H1 (cell line): ENCODE measurements at regions not wholly inside any gene's neighbourhood (a gene's known extent, or its start where the extent isn't known, plus 50 kb on each side); places are given as distances from the start of the nearest gene placed in this dataset.

Experiments
- CTCF ChIA-PET: fragments of 300-600 bp; sonication (Branson Sonifier 250); formaldehyde crosslinking; loops from one replicate; lab custom pipeline; 2021; ENCODE audit not compliant: partially characterized antibody; lab: Charles Lee
- POLR2A ChIA-PET: fragments of 300-600 bp; sonication (Branson Sonifier 250); formaldehyde crosslinking; loops from one replicate; lab custom pipeline; 2021; ENCODE audit warnings: inconsistent platforms; ENCODE audit not compliant: partially characterized antibody; lab: Charles Lee
- DNase-seq, 2 experiments: peaks; one replicate each; pipeline versions ENCODE4 v3.0.0 to v3.0.0-alpha.2; 2010 to 2022; ENCODE audit warnings: low spot score in 2 of 2, low read depth in 1 of 2, mixed read lengths in 1 of 2
- FAIRE-seq: peaks from 2 replicates; lab custom pipeline; 2011; peaks lifted over from hg19 to GRCh38; lab: Jason Lieb, UNC
- H2AFZ ChIP-seq: 2 replicates; pipeline ENCODE4 v1.8.1; 2012; ENCODE audit warnings: low read length, inconsistent platforms
- H2AK5ac ChIP-seq: 2 replicates; pipeline ENCODE4 v1.6.1; 2013; ENCODE audit warnings: low read depth, low read length
- H2BK120ac ChIP-seq: replicated peaks from 2 replicates; pipeline ENCODE3; 2013; ENCODE audit warnings: low read depth, low read length, inconsistent platforms
- H2BK12ac ChIP-seq: 2 replicates; pipeline ENCODE4 v1.6.1; 2013; ENCODE audit warnings: low read depth, low read length
- H2BK15ac ChIP-seq: 2 replicates; pipeline ENCODE4 v1.6.1; 2013; ENCODE audit warnings: low read length
- H2BK20ac ChIP-seq: 2 replicates; pipeline ENCODE4 v1.6.1; 2013; ENCODE audit warnings: low read length
- H2BK5ac ChIP-seq: 2 replicates; pipeline ENCODE4 v1.6.1; 2013; ENCODE audit warnings: low read depth, low read length
- H3K14ac ChIP-seq: 2 replicates; pipeline ENCODE4 v1.6.1; 2013; ENCODE audit warnings: inconsistent platforms; ENCODE audit not compliant: insufficient read length
- H3K18ac ChIP-seq: 2 replicates; pipeline ENCODE4 v1.6.1; 2013; ENCODE audit warnings: low read length; ENCODE audit errors: extremely low read depth
- H3K23ac ChIP-seq: 2 replicates; pipeline ENCODE4 v1.6.1; 2013; ENCODE audit warnings: inconsistent platforms; ENCODE audit not compliant: insufficient read length
- H3K23me2 ChIP-seq: 2 replicates; pipeline ENCODE4 v1.6.1; 2013; ENCODE audit warnings: low read depth, low read length
- H3K27ac ChIP-seq: 2 replicates; pipeline ENCODE4 v1.6.1; 2011; ENCODE audit warnings: low read depth, low read length, inconsistent platforms
- H3K27me3 ChIP-seq, 4 experiments: replicated peaks in 1 of 4; 1 replicate in 1 of 4; 2 replicates in 3 of 4; pipeline versions ENCODE4 v1.6.1 to v1.8.1; 2011 to 2013; ENCODE audit warnings: low read length in 3 of 4, mild to moderate bottlenecking in 3 of 4, inconsistent platforms in 2 of 4, mixed read lengths in 2 of 4, moderate library complexity in 1 of 4; ENCODE audit not compliant: control insufficient read depth in 3 of 4, insufficient read depth in 3 of 4; ENCODE audit errors: extremely low read depth in 1 of 4
- H3K36me3 ChIP-seq, 4 experiments: 2 replicates each; pipeline versions ENCODE4 v1.6.1 to v1.8.1; 2011 to 2013; ENCODE audit warnings: mild to moderate bottlenecking in 4 of 4, low read length in 3 of 4, moderate library complexity in 2 of 4, control low read depth in 1 of 4, inconsistent platforms in 1 of 4; ENCODE audit not compliant: insufficient read depth in 4 of 4, control insufficient read depth in 2 of 4
- H3K4ac ChIP-seq: replicated peaks from 2 replicates; pipeline ENCODE3; 2013; ENCODE audit warnings: low read length, low read depth, mixed read lengths, inconsistent platforms; ENCODE audit not compliant: insufficient read length
- H3K4me1 ChIP-seq, 4 experiments: replicated peaks in 1 of 4; 1 replicate in 1 of 4; 2 replicates in 3 of 4; pipeline versions ENCODE4 v1.6.1 to v1.8.1; 2011 to 2013; ENCODE audit warnings: low read length in 3 of 4, inconsistent platforms in 2 of 4, mixed read lengths in 1 of 4; ENCODE audit not compliant: insufficient read depth in 4 of 4, control insufficient read depth in 3 of 4
- H3K4me2 ChIP-seq, 2 experiments: 2 replicates each; pipeline versions ENCODE4 v1.6.1 to v1.8.1; 2011 to 2013; ENCODE audit warnings: low read depth in 2 of 2, low read length in 2 of 2, control low read depth in 1 of 2, inconsistent platforms in 1 of 2, mild to moderate bottlenecking in 1 of 2; ENCODE audit not compliant: insufficient read depth in 1 of 2
- H3K4me3 ChIP-seq, 4 experiments: fragments of 200-600, 300-600 bp in 1 of 4; sonication (generic), shearing (Covaris generic), sonication (Bioruptor Twin) in 1 of 4; 2 replicates each; pipeline versions ENCODE4 v1.5.1 to v1.8.1; 2011 to 2016; ENCODE audit warnings: low read length in 4 of 4, low read depth in 3 of 4, control low read depth in 2 of 4, inconsistent platforms in 2 of 4, mild to moderate bottlenecking in 2 of 4, mixed read lengths in 1 of 4, moderate library complexity in 1 of 4; ENCODE audit not compliant: insufficient read depth in 2 of 4; ENCODE audit errors: extremely low read depth in 1 of 4
- H3K56ac ChIP-seq: replicated peaks from 2 replicates; pipeline ENCODE3; 2013; ENCODE audit warnings: low read depth, mild to moderate bottlenecking, mixed read lengths, low read length, inconsistent platforms; ENCODE audit not compliant: insufficient read length
- H3K79me1 ChIP-seq: 2 replicates; pipeline ENCODE4 v1.6.1; 2013; ENCODE audit warnings: low read depth, low read length, control low read depth
- H3K79me2 ChIP-seq, 2 experiments: 2 replicates each; pipeline versions ENCODE4 v1.6.1 to v1.8.1; 2012 to 2013; ENCODE audit warnings: low read length in 2 of 2, mild to moderate bottlenecking in 2 of 2, inconsistent platforms in 1 of 2; ENCODE audit not compliant: insufficient read depth in 2 of 2, control insufficient read depth in 1 of 2
- H3K9ac ChIP-seq, 4 experiments: replicated peaks in 1 of 4; 1 replicate in 1 of 4; 2 replicates in 3 of 4; pipeline versions ENCODE4 v1.6.1 to v1.8.1; 2011 to 2013; ENCODE audit warnings: low read depth in 3 of 4, low read length in 3 of 4, control low read depth in 2 of 4, mild to moderate bottlenecking in 2 of 4, moderate library complexity in 2 of 4, inconsistent platforms in 1 of 4; ENCODE audit errors: extremely low read depth in 1 of 4
- H3K9me3 ChIP-seq, 2 experiments: 2 replicates each; pipeline versions ENCODE4 v1.6.1 to v1.8.1; 2012 to 2013; ENCODE audit warnings: mild to moderate bottlenecking in 2 of 2, moderate library complexity in 2 of 2, control low read depth in 1 of 2, inconsistent platforms in 1 of 2, low read depth in 1 of 2, low read length in 1 of 2, mixed read lengths in 1 of 2; ENCODE audit not compliant: insufficient read depth in 2 of 2
- H4K20me1 ChIP-seq, 2 experiments: replicated peaks in 1 of 2; 2 replicates each; pipeline versions ENCODE3 to v1.8.1; 2011 to 2013; ENCODE audit warnings: inconsistent platforms in 2 of 2, low read length in 2 of 2, mild to moderate bottlenecking in 1 of 2; ENCODE audit not compliant: insufficient read depth in 2 of 2, control insufficient read depth in 1 of 2
- H4K5ac ChIP-seq: 2 replicates; pipeline ENCODE4 v1.6.1; 2013; ENCODE audit warnings: low read length, low read depth, mixed read lengths, inconsistent platforms; ENCODE audit not compliant: insufficient read length
- H4K8ac ChIP-seq: 2 replicates; pipeline ENCODE4 v1.8.0; 2013; ENCODE audit warnings: mild to moderate bottlenecking, moderate library complexity, low read length, inconsistent platforms; ENCODE audit not compliant: insufficient read depth; ENCODE audit errors: extremely low read depth
- H4K91ac ChIP-seq: replicated peaks from 2 replicates; pipeline ENCODE3; 2013; ENCODE audit warnings: low read length, mixed read lengths, inconsistent platforms; ENCODE audit not compliant: insufficient read length
- CEBPB ChIP-seq: IDR thresholded peaks from 2 replicates; pipeline ENCODE4 v1.6.1; 2012; ENCODE audit warnings: low read depth, low read length
- EP300 ChIP-seq, 2 experiments: IDR thresholded peaks; 1 replicate in 1 of 2; 2 replicates in 1 of 2; pipeline ENCODE4 v1.6.1; 2011 to 2012; ENCODE audit warnings: low read depth in 2 of 2, low read length in 2 of 2, mild to moderate bottlenecking in 2 of 2, borderline replicate concordance in 1 of 2, inconsistent platforms in 1 of 2, moderate library complexity in 1 of 2
- EZH2 ChIP-seq: fragments of 200-600 bp; sonication (generic); IDR thresholded peaks from 2 replicates; pipeline ENCODE4 v1.7.1; 2012; ENCODE audit warnings: low read depth, mild to moderate bottlenecking, moderate library complexity, low read length, inconsistent platforms; ENCODE audit not compliant: severe bottlenecking
- KDM4A ChIP-seq: IDR thresholded peaks from one replicate; pipeline ENCODE4 v1.7.1; 2012; ENCODE audit warnings: low read depth, mild to moderate bottlenecking, moderate library complexity, low read length, inconsistent platforms; ENCODE audit not compliant: severe bottlenecking
- MAX ChIP-seq: IDR thresholded peaks from 2 replicates; pipeline ENCODE4 v1.6.1; 2012; ENCODE audit warnings: inconsistent platforms
- PHF8 ChIP-seq: fragments of 200-600 bp; sonication (generic); conservative IDR thresholded peaks from 2 replicates; pipeline ENCODE4 v1.7.1; 2012; ENCODE audit warnings: low read depth, mild to moderate bottlenecking, inconsistent platforms, low read length, moderate library complexity
- POLR2AphosphoS5 ChIP-seq: IDR thresholded peaks from 2 replicates; pipeline ENCODE4 v1.6.1; 2011; ENCODE audit warnings: low read depth, low read length
- TEAD4 ChIP-seq: IDR thresholded peaks from 2 replicates; pipeline ENCODE4 v1.6.1; 2012; ENCODE audit warnings: low read depth, low read length, inconsistent platforms, mixed read lengths
- WGBS, 2 experiments: shearing (Covaris generic) in 1 of 2; methylation state at CpG; one replicate each; pipeline versions ENCODE4 v1.1.6 to v1.1.7; 2013 to 2015; ENCODE audit warnings: low lambda C conversion rate in 2 of 2, mixed read lengths in 2 of 2, inconsistent platforms in 1 of 2, low coverage in 1 of 2, missing lambda C conversion rate in 1 of 2; ENCODE audit not compliant: insufficient replicate concordance in 2 of 2, insufficient coverage in 1 of 2, insufficient read length in 1 of 2; ENCODE audit errors: extremely low coverage in 1 of 2, missing lambda C conversion rate in 1 of 2; 5-methylcytosine and 5-hydroxymethylcytosine counted together

DNA sequence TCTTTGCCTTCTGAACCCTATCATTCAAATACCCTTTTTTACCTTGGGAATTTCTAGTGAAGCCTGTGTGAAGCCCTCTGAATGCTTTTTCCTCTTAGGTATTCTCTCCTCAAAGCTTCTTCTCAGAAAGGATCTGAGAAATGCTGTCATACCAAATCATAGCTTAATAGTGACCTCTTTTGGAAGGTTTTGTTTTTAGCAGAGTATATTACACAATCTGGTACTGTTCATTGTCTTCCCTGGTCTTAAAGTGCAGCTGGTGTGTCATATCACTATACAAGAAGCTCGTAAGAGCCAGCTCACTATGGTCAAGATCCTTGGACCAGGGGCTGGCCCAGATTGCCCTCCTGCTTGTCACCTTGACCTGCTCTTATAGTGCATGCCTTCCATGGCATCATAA lies 204.4 kb upstream of the ANO5 start:
- Histone ChIP-seq H4K5ac (no peak overlapping the region), H2BK20ac (no peak overlapping the region), H3K79me2 (no peaks in the 10 kb centered on the region), H3K23me2 (no peaks in the 10 kb centered on the region), H2BK15ac (no peak overlapping the region), H3K14ac (no peak overlapping the region), H3K23ac (no peak overlapping the region), H3K9me3 (no peaks in the 10 kb centered on the region), H3K4me2 (no peak overlapping the region), H4K91ac (no peak overlapping the region), H3K18ac (no peak overlapping the region), H2AFZ (no peak overlapping the region), H3K56ac (no peak overlapping the region), H3K79me1 (no peaks in the 10 kb centered on the region), H2BK5ac (no peak overlapping the region), H2BK120ac (no peak overlapping the region), H3K36me3 (no peaks in the 10 kb centered on the region), H3K9ac (no peak overlapping the region), H3K4me3 (no peak overlapping the region), H3K4me1 (no peaks in the 10 kb centered on the region), H4K20me1 (no peaks in the 10 kb centered on the region), H3K4ac (no peak overlapping the region), H3K27ac (no peak overlapping the region), H3K27me3 (no peaks in the 10 kb centered on the region), H2BK12ac (no peak overlapping the region), H2AK5ac (no peak overlapping the region), H4K8ac (no peak overlapping the region)
- no peak for TF ChIP-seq MAX
- no peak for TF ChIP-seq EZH2
- no peak for TF ChIP-seq KDM4A
- no peak for TF ChIP-seq POLR2AphosphoS5
- TF ChIP-seq PHF8, result no peak
- no peak for TF ChIP-seq EP300 (IDR thresholded peaks at IDR 0.05; ENCODE audit: borderline replicate concordance in 1 of 2, low read depth in 2 of 2, low read length in 2 of 2)
- no peak for TF ChIP-seq CEBPB
- TF ChIP-seq TEAD4, result no peak
- ChIA-PET CTCF (interaction anchor here (0.9 to 1.6 kb wide), 3 partner anchors 20 to 142 kb away, joined by 3 to 6 read pairs (median 4); no protein-coding TSS in a partner anchor), POLR2A (no interaction called here)
- WGBS, 2 experiments, result 73% methylated on average over 1 of the region's 1 CpG; no CpG with 5 or more reads in 1 of the 2 experiments
- FAIRE-seq (no peak), DNase-seq (no peak)
